H1 (cell line): ENCODE measurements at regions not wholly inside any gene's neighbourhood (a gene's known extent, or its start where the extent isn't known, plus 50 kb on each side); places are given as distances from the start of the nearest gene placed in this dataset.

Experiments
- CTCF ChIA-PET: fragments of 300-600 bp; sonication (Branson Sonifier 250); formaldehyde crosslinking; loops from one replicate; lab custom pipeline; 2021; ENCODE audit not compliant: partially characterized antibody; lab: Charles Lee
- POLR2A ChIA-PET: fragments of 300-600 bp; sonication (Branson Sonifier 250); formaldehyde crosslinking; loops from one replicate; lab custom pipeline; 2021; ENCODE audit warnings: inconsistent platforms; ENCODE audit not compliant: partially characterized antibody; lab: Charles Lee
- DNase-seq, 2 experiments: peaks; one replicate each; pipeline versions ENCODE4 v3.0.0 to v3.0.0-alpha.2; 2010 to 2022; ENCODE audit warnings: low spot score in 2 of 2, low read depth in 1 of 2, mixed read lengths in 1 of 2
- FAIRE-seq: peaks from 2 replicates; lab custom pipeline; 2011; peaks lifted over from hg19 to GRCh38; lab: Jason Lieb, UNC
- H2AFZ ChIP-seq: 2 replicates; pipeline ENCODE4 v1.8.1; 2012; ENCODE audit warnings: low read length, inconsistent platforms
- H2AK5ac ChIP-seq: 2 replicates; pipeline ENCODE4 v1.6.1; 2013; ENCODE audit warnings: low read depth, low read length
- H2BK120ac ChIP-seq: replicated peaks from 2 replicates; pipeline ENCODE3; 2013; ENCODE audit warnings: low read depth, low read length, inconsistent platforms
- H2BK12ac ChIP-seq: 2 replicates; pipeline ENCODE4 v1.6.1; 2013; ENCODE audit warnings: low read depth, low read length
- H2BK15ac ChIP-seq: 2 replicates; pipeline ENCODE4 v1.6.1; 2013; ENCODE audit warnings: low read length
- H2BK20ac ChIP-seq: 2 replicates; pipeline ENCODE4 v1.6.1; 2013; ENCODE audit warnings: low read length
- H2BK5ac ChIP-seq: 2 replicates; pipeline ENCODE4 v1.6.1; 2013; ENCODE audit warnings: low read depth, low read length
- H3K14ac ChIP-seq: 2 replicates; pipeline ENCODE4 v1.6.1; 2013; ENCODE audit warnings: inconsistent platforms; ENCODE audit not compliant: insufficient read length
- H3K18ac ChIP-seq: 2 replicates; pipeline ENCODE4 v1.6.1; 2013; ENCODE audit warnings: low read length; ENCODE audit errors: extremely low read depth
- H3K23ac ChIP-seq: 2 replicates; pipeline ENCODE4 v1.6.1; 2013; ENCODE audit warnings: inconsistent platforms; ENCODE audit not compliant: insufficient read length
- H3K23me2 ChIP-seq: 2 replicates; pipeline ENCODE4 v1.6.1; 2013; ENCODE audit warnings: low read depth, low read length
- H3K27ac ChIP-seq: 2 replicates; pipeline ENCODE4 v1.6.1; 2011; ENCODE audit warnings: low read depth, low read length, inconsistent platforms
- H3K27me3 ChIP-seq, 4 experiments: replicated peaks in 1 of 4; 1 replicate in 1 of 4; 2 replicates in 3 of 4; pipeline versions ENCODE4 v1.6.1 to v1.8.1; 2011 to 2013; ENCODE audit warnings: low read length in 3 of 4, mild to moderate bottlenecking in 3 of 4, inconsistent platforms in 2 of 4, mixed read lengths in 2 of 4, moderate library complexity in 1 of 4; ENCODE audit not compliant: control insufficient read depth in 3 of 4, insufficient read depth in 3 of 4; ENCODE audit errors: extremely low read depth in 1 of 4
- H3K36me3 ChIP-seq, 4 experiments: 2 replicates each; pipeline versions ENCODE4 v1.6.1 to v1.8.1; 2011 to 2013; ENCODE audit warnings: mild to moderate bottlenecking in 4 of 4, low read length in 3 of 4, moderate library complexity in 2 of 4, control low read depth in 1 of 4, inconsistent platforms in 1 of 4; ENCODE audit not compliant: insufficient read depth in 4 of 4, control insufficient read depth in 2 of 4
- H3K4ac ChIP-seq: replicated peaks from 2 replicates; pipeline ENCODE3; 2013; ENCODE audit warnings: low read length, low read depth, mixed read lengths, inconsistent platforms; ENCODE audit not compliant: insufficient read length
- H3K4me1 ChIP-seq, 4 experiments: replicated peaks in 1 of 4; 1 replicate in 1 of 4; 2 replicates in 3 of 4; pipeline versions ENCODE4 v1.6.1 to v1.8.1; 2011 to 2013; ENCODE audit warnings: low read length in 3 of 4, inconsistent platforms in 2 of 4, mixed read lengths in 1 of 4; ENCODE audit not compliant: insufficient read depth in 4 of 4, control insufficient read depth in 3 of 4
- H3K4me2 ChIP-seq, 2 experiments: 2 replicates each; pipeline versions ENCODE4 v1.6.1 to v1.8.1; 2011 to 2013; ENCODE audit warnings: low read depth in 2 of 2, low read length in 2 of 2, control low read depth in 1 of 2, inconsistent platforms in 1 of 2, mild to moderate bottlenecking in 1 of 2; ENCODE audit not compliant: insufficient read depth in 1 of 2
- H3K4me3 ChIP-seq, 4 experiments: fragments of 200-600, 300-600 bp in 1 of 4; sonication (generic), shearing (Covaris generic), sonication (Bioruptor Twin) in 1 of 4; 2 replicates each; pipeline versions ENCODE4 v1.5.1 to v1.8.1; 2011 to 2016; ENCODE audit warnings: low read length in 4 of 4, low read depth in 3 of 4, control low read depth in 2 of 4, inconsistent platforms in 2 of 4, mild to moderate bottlenecking in 2 of 4, mixed read lengths in 1 of 4, moderate library complexity in 1 of 4; ENCODE audit not compliant: insufficient read depth in 2 of 4; ENCODE audit errors: extremely low read depth in 1 of 4
- H3K56ac ChIP-seq: replicated peaks from 2 replicates; pipeline ENCODE3; 2013; ENCODE audit warnings: low read depth, mild to moderate bottlenecking, mixed read lengths, low read length, inconsistent platforms; ENCODE audit not compliant: insufficient read length
- H3K79me1 ChIP-seq: 2 replicates; pipeline ENCODE4 v1.6.1; 2013; ENCODE audit warnings: low read depth, low read length, control low read depth
- H3K79me2 ChIP-seq, 2 experiments: 2 replicates each; pipeline versions ENCODE4 v1.6.1 to v1.8.1; 2012 to 2013; ENCODE audit warnings: low read length in 2 of 2, mild to moderate bottlenecking in 2 of 2, inconsistent platforms in 1 of 2; ENCODE audit not compliant: insufficient read depth in 2 of 2, control insufficient read depth in 1 of 2
- H3K9ac ChIP-seq, 4 experiments: replicated peaks in 1 of 4; 1 replicate in 1 of 4; 2 replicates in 3 of 4; pipeline versions ENCODE4 v1.6.1 to v1.8.1; 2011 to 2013; ENCODE audit warnings: low read depth in 3 of 4, low read length in 3 of 4, control low read depth in 2 of 4, mild to moderate bottlenecking in 2 of 4, moderate library complexity in 2 of 4, inconsistent platforms in 1 of 4; ENCODE audit errors: extremely low read depth in 1 of 4
- H3K9me3 ChIP-seq, 2 experiments: 2 replicates each; pipeline versions ENCODE4 v1.6.1 to v1.8.1; 2012 to 2013; ENCODE audit warnings: mild to moderate bottlenecking in 2 of 2, moderate library complexity in 2 of 2, control low read depth in 1 of 2, inconsistent platforms in 1 of 2, low read depth in 1 of 2, low read length in 1 of 2, mixed read lengths in 1 of 2; ENCODE audit not compliant: insufficient read depth in 2 of 2
- H4K20me1 ChIP-seq, 2 experiments: replicated peaks in 1 of 2; 2 replicates each; pipeline versions ENCODE3 to v1.8.1; 2011 to 2013; ENCODE audit warnings: inconsistent platforms in 2 of 2, low read length in 2 of 2, mild to moderate bottlenecking in 1 of 2; ENCODE audit not compliant: insufficient read depth in 2 of 2, control insufficient read depth in 1 of 2
- H4K5ac ChIP-seq: 2 replicates; pipeline ENCODE4 v1.6.1; 2013; ENCODE audit warnings: low read length, low read depth, mixed read lengths, inconsistent platforms; ENCODE audit not compliant: insufficient read length
- H4K8ac ChIP-seq: 2 replicates; pipeline ENCODE4 v1.8.0; 2013; ENCODE audit warnings: mild to moderate bottlenecking, moderate library complexity, low read length, inconsistent platforms; ENCODE audit not compliant: insufficient read depth; ENCODE audit errors: extremely low read depth
- H4K91ac ChIP-seq: replicated peaks from 2 replicates; pipeline ENCODE3; 2013; ENCODE audit warnings: low read length, mixed read lengths, inconsistent platforms; ENCODE audit not compliant: insufficient read length
- BACH1 ChIP-seq: IDR thresholded peaks from 2 replicates; pipeline ENCODE4 v1.6.1; 2012; ENCODE audit warnings: low read length, improper control_type of control experiment
- CBX8 ChIP-seq: fragments of 300-800, 300-1000 bp; sonication (generic); IDR thresholded peaks from 2 replicates; pipeline ENCODE4 v1.7.1; 2016; ENCODE audit warnings: low read depth, low read length, borderline replicate concordance
- HDAC2 ChIP-seq, 2 experiments: fragments of 300-600 bp in 1 of 2; sonication (generic) in 1 of 2; IDR thresholded peaks; 2 replicates each; pipeline ENCODE4 v1.6.1; 2011 to 2012; ENCODE audit warnings: low read depth in 2 of 2, low read length in 2 of 2, mild to moderate bottlenecking in 2 of 2, moderate library complexity in 2 of 2, borderline replicate concordance in 1 of 2, inconsistent platforms in 1 of 2
- RNF2 ChIP-seq: fragments of 200-900, 300-1000 bp; sonication (generic); IDR thresholded peaks from 2 replicates; pipeline ENCODE4 v1.7.1; 2016; ENCODE audit warnings: borderline replicate concordance, low read depth, mild to moderate bottlenecking, antibody characterized with exemption, low read length; ENCODE audit not compliant: poor library complexity, severe bottlenecking; ENCODE audit errors: missing control alignments
- WGBS, 2 experiments: shearing (Covaris generic) in 1 of 2; methylation state at CpG; one replicate each; pipeline versions ENCODE4 v1.1.6 to v1.1.7; 2013 to 2015; ENCODE audit warnings: low lambda C conversion rate in 2 of 2, mixed read lengths in 2 of 2, inconsistent platforms in 1 of 2, low coverage in 1 of 2, missing lambda C conversion rate in 1 of 2; ENCODE audit not compliant: insufficient replicate concordance in 2 of 2, insufficient coverage in 1 of 2, insufficient read length in 1 of 2; ENCODE audit errors: extremely low coverage in 1 of 2, missing lambda C conversion rate in 1 of 2; 5-methylcytosine and 5-hydroxymethylcytosine counted together

DNA sequence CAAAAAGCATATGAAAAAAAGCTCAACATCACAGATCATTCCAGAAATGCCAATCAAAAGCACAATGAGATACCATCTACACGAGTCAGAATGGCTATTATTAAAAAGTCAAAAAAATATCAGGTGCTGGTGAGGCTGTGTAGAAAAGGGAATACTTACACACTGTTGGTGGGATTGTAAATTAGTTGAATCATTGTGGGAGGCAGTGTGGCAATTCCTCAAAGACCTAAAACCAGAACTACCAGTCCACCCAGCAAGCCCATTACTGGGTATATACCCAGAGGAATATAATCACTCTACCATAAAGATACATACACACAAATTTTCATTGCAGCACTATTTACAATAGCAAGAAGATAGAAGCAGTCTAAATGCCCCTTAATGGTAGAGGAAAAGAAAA, 529.9 kb downstream of the SLITRK1 start:
- DNase-seq (no peak), FAIRE-seq (no peak)
- no peak overlapping the region for H3K27ac ChIP-seq
- H2BK120ac ChIP-seq: no peak overlapping the region
- H2BK20ac ChIP-seq: no peak overlapping the region
- no peak overlapping the region for H3K4me2 ChIP-seq
- H3K4me3 ChIP-seq: no peak overlapping the region
- no peaks in the 10 kb centered on the region for H3K4me1 ChIP-seq
- no peaks in the 10 kb centered on the region for H3K79me1 ChIP-seq
- no peak overlapping the region for H3K9ac ChIP-seq
- H2AFZ ChIP-seq: no peak overlapping the region
- WGBS, 2 experiments: 91% methylated on average over 1 of the region's 1 CpG; no CpG with 5 or more reads in 1 of the 2 experiments
- no peak overlapping the region for H2AK5ac ChIP-seq
- H2BK5ac ChIP-seq: no peak overlapping the region
- TF ChIP-seq RNF2: no peak
- TF ChIP-seq CBX8: no peak
- no peak for TF ChIP-seq BACH1
- no peak for TF ChIP-seq HDAC2 (IDR thresholded peaks at IDR 0.05; ENCODE audit: borderline replicate concordance in 1 of 2, low read depth in 2 of 2, low read length in 2 of 2)
- no peaks in the 10 kb centered on the region; the same call in 1 of the 2 replicates for H3K23me2 ChIP-seq
- no peaks in the 10 kb centered on the region for H3K79me2 ChIP-seq
- H3K36me3 ChIP-seq: no peaks in the 10 kb centered on the region
- H3K56ac ChIP-seq: no peak overlapping the region
- no peak overlapping the region for H3K23ac ChIP-seq
- no peaks in the 10 kb centered on the region for H3K9me3 ChIP-seq
- H3K4ac ChIP-seq: no peak overlapping the region
- H4K91ac ChIP-seq: no peak overlapping the region
- no peak overlapping the region for H3K14ac ChIP-seq
- H2BK12ac ChIP-seq: no peak overlapping the region
- ChIA-PET CTCF (no interaction called here), POLR2A (no interaction called here)
- H4K8ac ChIP-seq: no peak overlapping the region
- no peak overlapping the region for H2BK15ac ChIP-seq
- H4K20me1 ChIP-seq: no peaks in the 10 kb centered on the region
- no peak overlapping the region for H3K18ac ChIP-seq
- no peak overlapping the region for H4K5ac ChIP-seq
- H3K27me3 ChIP-seq: no peaks in the 10 kb centered on the region
